ENCODE measurements at regions not wholly inside any gene's neighbourhood (a gene's known extent, or its start where the extent isn't known, plus 50 kb on each side); places are given as distances from the start of the nearest gene placed in this dataset.

DNA sequence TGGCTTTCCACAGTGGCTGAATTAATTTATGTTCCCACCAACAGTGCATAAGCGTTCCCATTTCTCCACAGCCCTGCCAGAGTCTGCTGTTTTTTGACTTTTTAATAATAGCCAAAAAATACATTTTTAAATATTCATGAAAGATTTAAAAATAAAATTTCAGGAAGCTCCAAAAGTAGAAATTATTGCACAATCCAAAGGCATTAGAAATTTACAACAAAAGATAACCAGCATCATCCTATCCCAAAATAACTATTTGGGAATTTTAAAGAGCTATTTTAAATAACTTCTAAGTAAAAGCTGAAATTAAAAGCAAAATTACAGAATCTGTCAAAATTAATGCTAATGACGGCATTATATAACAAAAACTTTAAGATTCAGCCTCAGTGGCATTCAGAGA is 131.5 kb downstream of the QDPR start (continued):
- TF ChIP-seq RAD51 (IDR thresholded peaks at IDR 0.05) (no peak), TCF3 (IDR thresholded peaks at IDR 0.05; ENCODE audit: borderline replicate concordance, insufficient read depth, low read depth, low read length) (no peak), SP1 (IDR thresholded peaks at IDR 0.05; ENCODE audit: low read depth, low read length) (no peak)
- TF ChIP-seq, protein P1, sequence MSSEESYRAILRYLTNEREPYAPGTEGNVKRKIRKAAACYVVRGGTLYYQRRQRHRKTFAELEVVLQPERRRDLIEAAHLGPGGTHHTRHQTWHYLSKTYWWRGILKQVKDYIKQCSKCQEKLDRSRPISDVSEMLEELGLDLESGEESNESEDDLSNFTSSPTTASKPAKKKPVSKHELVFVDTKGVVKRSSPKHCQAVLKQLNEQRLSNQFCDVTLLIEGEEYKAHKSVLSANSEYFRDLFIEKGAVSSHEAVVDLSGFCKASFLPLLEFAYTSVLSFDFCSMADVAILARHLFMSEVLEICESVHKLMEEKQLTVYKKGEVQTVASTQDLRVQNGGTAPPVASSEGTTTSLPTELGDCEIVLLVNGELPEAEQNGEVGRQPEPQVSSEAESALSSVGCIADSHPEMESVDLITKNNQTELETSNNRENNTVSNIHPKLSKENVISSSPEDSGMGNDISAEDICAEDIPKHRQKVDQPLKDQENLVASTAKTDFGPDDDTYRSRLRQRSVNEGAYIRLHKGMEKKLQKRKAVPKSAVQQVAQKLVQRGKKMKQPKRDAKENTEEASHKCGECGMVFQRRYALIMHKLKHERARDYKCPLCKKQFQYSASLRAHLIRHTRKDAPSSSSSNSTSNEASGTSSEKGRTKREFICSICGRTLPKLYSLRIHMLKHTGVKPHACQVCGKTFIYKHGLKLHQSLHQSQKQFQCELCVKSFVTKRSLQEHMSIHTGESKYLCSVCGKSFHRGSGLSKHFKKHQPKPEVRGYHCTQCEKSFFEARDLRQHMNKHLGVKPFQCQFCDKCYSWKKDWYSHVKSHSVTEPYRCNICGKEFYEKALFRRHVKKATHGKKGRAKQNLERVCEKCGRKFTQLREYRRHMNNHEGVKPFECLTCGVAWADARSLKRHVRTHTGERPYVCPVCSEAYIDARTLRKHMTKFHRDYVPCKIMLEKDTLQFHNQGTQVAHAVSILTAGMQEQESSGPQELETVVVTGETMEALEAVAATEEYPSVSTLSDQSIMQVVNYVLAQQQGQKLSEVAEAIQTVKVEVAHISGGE (CRISPR knock-in tag; IDR thresholded peaks at IDR 0.05), result no peak

DNA sequence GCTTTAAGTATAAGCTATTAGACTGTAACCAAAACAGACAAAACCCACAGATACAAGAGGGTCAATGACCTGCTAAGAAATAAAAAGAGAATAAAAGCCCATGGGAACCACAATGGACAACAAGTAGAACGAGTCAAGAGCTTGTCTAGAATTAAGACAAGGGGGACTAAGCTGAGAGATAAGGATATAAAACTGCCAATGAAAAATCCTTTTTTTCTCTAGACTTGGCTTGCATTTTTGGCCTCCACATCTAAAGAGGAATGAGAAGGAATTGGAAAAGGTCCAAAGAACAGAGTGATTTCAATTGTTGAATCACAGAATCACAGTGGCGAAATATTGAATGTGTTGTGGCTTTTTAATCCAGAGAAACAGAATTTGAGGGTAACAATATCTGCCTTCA is 135.7 kb downstream of the QDPR start:
- no peaks in the 10 kb centered on the region for H3K4me1 ChIP-seq (ENCODE audit: control insufficient read depth, insufficient read depth, low read length)
- no peaks in the 10 kb centered on the region for H3K27me3 ChIP-seq (replicated peaks in 1 of 2; ENCODE audit: control insufficient read depth in 2 of 2, insufficient read depth in 2 of 2, low read length in 1 of 2)
- no peak for DNase-seq (ENCODE audit: low read depth, low spot score)
- no peak for ATAC-seq
- H3K27ac ChIP-seq (ENCODE audit: control insufficient read depth, insufficient read depth), result no peak overlapping the region
- ChIA-PET SMC1A (ENCODE audit: uncharacterized antibody, unreplicated experiment) (interaction anchor here (0.7 to 1.4 kb wide), 4 partner anchors 11 to 366 kb away, joined by 3 read pairs; no protein-coding TSS in a partner anchor), RAD21 (ENCODE audit: unreplicated experiment) (no interaction called here), POLR2A (no interaction called here), CTCF (interaction anchor here (0.6 to 1.0 kb wide), 3 partner anchors 11 to 76 kb away, joined by 3 read pairs; no protein-coding TSS in a partner anchor)
- no TSS peak for BruUV-seq (replicated peaks)
- H3K4me3 ChIP-seq, result no peak overlapping the region
- no peaks in the 10 kb centered on the region for H4K20me1 ChIP-seq (ENCODE audit: control insufficient read depth, insufficient read depth)
- in situ Hi-C loops (cut with MboI), result no loop called here
- no peaks in the 10 kb centered on the region for H3K36me3 ChIP-seq (ENCODE audit: control insufficient read depth in 2 of 2, insufficient read depth in 2 of 2, low read length in 1 of 2)
- no peak overlapping the region for H3K4me2 ChIP-seq (ENCODE audit: control insufficient read depth, insufficient read depth)
- H3K9me3 ChIP-seq (replicated peaks; ENCODE audit: control insufficient read depth, insufficient read depth, low read length), result no peaks in the 10 kb centered on the region
- H3K9ac ChIP-seq (ENCODE audit: control insufficient read depth, insufficient read depth, low read length), result no peak overlapping the region
- FAIRE-seq, result no peak
- WGBS (ENCODE audit: insufficient coverage, insufficient replicate concordance, low lambda C conversion rate, missing lambda C conversion rate), result 8% methylated on average over 2 of the region's 2 CpGs
- intact Hi-C loops (cut with micrococcal nuclease; ENCODE audit: unreplicated experiment), result no loop called here
- H2AFZ ChIP-seq (ENCODE audit: control insufficient read depth, low read depth, low read length), result no peak overlapping the region
- no peaks in the 10 kb centered on the region for H3K79me2 ChIP-seq (ENCODE audit: control insufficient read depth, insufficient read depth, low read length)
- TF ChIP-seq HDAC2 (IDR thresholded peaks at IDR 0.05) (no peak), WRNIP1 (IDR thresholded peaks at IDR 0.05; ENCODE audit: borderline replicate concordance, low read depth, low read length) (no peak), POLR2A (IDR thresholded peaks at IDR 0.05; ENCODE audit: low read depth, low read length) (no peak), NFYA (IDR thresholded peaks at IDR 0.05; ENCODE audit: borderline replicate concordance, low read depth, low read length) (no peak), CEBPB (IDR thresholded peaks at IDR 0.05; ENCODE audit: borderline replicate concordance in 1 of 2, low read depth in 2 of 2, low read length in 2 of 2) (no peak), ZSCAN29 (IDR thresholded peaks at IDR 0.05) (no peak)
- TF ChIP-seq, protein P2, sequence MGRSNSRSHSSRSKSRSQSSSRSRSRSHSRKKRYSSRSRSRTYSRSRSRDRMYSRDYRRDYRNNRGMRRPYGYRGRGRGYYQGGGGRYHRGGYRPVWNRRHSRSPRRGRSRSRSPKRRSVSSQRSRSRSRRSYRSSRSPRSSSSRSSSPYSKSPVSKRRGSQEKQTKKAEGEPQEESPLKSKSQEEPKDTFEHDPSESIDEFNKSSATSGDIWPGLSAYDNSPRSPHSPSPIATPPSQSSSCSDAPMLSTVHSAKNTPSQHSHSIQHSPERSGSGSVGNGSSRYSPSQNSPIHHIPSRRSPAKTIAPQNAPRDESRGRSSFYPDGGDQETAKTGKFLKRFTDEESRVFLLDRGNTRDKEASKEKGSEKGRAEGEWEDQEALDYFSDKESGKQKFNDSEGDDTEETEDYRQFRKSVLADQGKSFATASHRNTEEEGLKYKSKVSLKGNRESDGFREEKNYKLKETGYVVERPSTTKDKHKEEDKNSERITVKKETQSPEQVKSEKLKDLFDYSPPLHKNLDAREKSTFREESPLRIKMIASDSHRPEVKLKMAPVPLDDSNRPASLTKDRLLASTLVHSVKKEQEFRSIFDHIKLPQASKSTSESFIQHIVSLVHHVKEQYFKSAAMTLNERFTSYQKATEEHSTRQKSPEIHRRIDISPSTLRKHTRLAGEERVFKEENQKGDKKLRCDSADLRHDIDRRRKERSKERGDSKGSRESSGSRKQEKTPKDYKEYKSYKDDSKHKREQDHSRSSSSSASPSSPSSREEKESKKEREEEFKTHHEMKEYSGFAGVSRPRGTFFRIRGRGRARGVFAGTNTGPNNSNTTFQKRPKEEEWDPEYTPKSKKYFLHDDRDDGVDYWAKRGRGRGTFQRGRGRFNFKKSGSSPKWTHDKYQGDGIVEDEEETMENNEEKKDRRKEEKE (IDR thresholded peaks at IDR 0.05), result no peak
- TF ChIP-seq, protein P3, sequence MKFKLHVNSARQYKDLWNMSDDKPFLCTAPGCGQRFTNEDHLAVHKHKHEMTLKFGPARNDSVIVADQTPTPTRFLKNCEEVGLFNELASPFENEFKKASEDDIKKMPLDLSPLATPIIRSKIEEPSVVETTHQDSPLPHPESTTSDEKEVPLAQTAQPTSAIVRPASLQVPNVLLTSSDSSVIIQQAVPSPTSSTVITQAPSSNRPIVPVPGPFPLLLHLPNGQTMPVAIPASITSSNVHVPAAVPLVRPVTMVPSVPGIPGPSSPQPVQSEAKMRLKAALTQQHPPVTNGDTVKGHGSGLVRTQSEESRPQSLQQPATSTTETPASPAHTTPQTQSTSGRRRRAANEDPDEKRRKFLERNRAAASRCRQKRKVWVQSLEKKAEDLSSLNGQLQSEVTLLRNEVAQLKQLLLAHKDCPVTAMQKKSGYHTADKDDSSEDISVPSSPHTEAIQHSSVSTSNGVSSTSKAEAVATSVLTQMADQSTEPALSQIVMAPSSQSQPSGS (IDR thresholded peaks at IDR 0.05; ENCODE audit: low read length), result no peak
- TF ChIP-seq, protein P4, sequence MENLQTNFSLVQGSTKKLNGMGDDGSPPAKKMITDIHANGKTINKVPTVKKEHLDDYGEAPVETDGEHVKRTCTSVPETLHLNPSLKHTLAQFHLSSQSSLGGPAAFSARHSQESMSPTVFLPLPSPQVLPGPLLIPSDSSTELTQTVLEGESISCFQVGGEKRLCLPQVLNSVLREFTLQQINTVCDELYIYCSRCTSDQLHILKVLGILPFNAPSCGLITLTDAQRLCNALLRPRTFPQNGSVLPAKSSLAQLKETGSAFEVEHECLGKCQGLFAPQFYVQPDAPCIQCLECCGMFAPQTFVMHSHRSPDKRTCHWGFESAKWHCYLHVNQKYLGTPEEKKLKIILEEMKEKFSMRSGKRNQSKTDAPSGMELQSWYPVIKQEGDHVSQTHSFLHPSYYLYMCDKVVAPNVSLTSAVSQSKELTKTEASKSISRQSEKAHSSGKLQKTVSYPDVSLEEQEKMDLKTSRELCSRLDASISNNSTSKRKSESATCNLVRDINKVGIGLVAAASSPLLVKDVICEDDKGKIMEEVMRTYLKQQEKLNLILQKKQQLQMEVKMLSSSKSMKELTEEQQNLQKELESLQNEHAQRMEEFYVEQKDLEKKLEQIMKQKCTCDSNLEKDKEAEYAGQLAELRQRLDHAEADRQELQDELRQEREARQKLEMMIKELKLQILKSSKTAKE (IDR thresholded peaks at IDR 0.05; ENCODE audit: low read depth, poor library complexity, severe bottlenecking), result no peak
- TF ChIP-seq, protein P5, sequence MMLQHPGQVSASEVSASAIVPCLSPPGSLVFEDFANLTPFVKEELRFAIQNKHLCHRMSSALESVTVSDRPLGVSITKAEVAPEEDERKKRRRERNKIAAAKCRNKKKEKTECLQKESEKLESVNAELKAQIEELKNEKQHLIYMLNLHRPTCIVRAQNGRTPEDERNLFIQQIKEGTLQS (IDR thresholded peaks at IDR 0.05; ENCODE audit: borderline replicate concordance, extremely low read depth, low read depth, low read length), result no peak
